SK-N-SH (cell line): ENCODE measurements at regions not wholly inside any gene's neighbourhood (a gene's known extent, or its start where the extent isn't known, plus 50 kb on each side); places are given as distances from the start of the nearest gene placed in this dataset.
A peak's percentile ranks its signal among the peaks of the same experiment; 100 is the strongest.

ENCODE experiments used
- CTCF ChIA-PET: fragments of 300-600, 350-600 bp; formaldehyde crosslinking; extraction: SDS; loops from one replicate; lab custom pipeline; 2021; lab: Yijun Ruan, JAX
- POLR2A ChIA-PET: fragments of 350-600 bp; sonication (Branson Sonifier 250); formaldehyde crosslinking; extraction: SDS; loops from one replicate; lab custom pipeline; 2020; ENCODE audit warnings: antibody characterized with exemption, inconsistent platforms; lab: Yijun Ruan, JAX
- DNase-seq: peaks from one replicate; pipeline ENCODE4 v3.0.0; 2012
- H2AFZ ChIP-seq: fragments of 200-600 bp; sonication (generic); 2 replicates; pipeline ENCODE4 v1.8.1; 2016; ENCODE audit warnings: antibody characterized with exemption, mild to moderate bottlenecking, low read depth
- H3F3A ChIP-seq: fragments of 200-600 bp; sonication (generic); replicated peaks from 2 replicates; pipeline ENCODE3; 2016; ENCODE audit warnings: antibody characterized with exemption, mild to moderate bottlenecking; ENCODE audit not compliant: insufficient read depth
- H3K27ac ChIP-seq, 2 experiments: fragments of 200-500 bp in 1 of 2; fragments of 200-600 bp in 1 of 2; sonication (Bioruptor generic) in 1 of 2; sonication (generic), shearing (Covaris generic) in 1 of 2; 2 replicates each; pipeline versions ENCODE4 v1.5.1 to v1.6.1; 2014 to 2016; ENCODE audit warnings: low read depth in 2 of 2, inconsistent platforms in 1 of 2, low read length in 1 of 2, mild to moderate bottlenecking in 1 of 2, mixed read lengths in 1 of 2
- H3K27me3 ChIP-seq: fragments of 200-600 bp; sonication (generic), shearing (Covaris generic); 2 replicates; pipeline ENCODE4 v1.6.1; 2016; ENCODE audit warnings: mixed run types; ENCODE audit not compliant: insufficient read depth
- H3K36me3 ChIP-seq, 2 experiments: fragments of 200-500 bp in 1 of 2; fragments of 200-600 bp in 1 of 2; sonication (Bioruptor generic) in 1 of 2; sonication (generic) in 1 of 2; replicated peaks in 1 of 2; 2 replicates each; pipeline versions ENCODE3 to v1.5.1; 2014 to 2016; ENCODE audit warnings: low read length in 1 of 2, mild to moderate bottlenecking in 1 of 2; ENCODE audit not compliant: insufficient read depth in 2 of 2, control insufficient read depth in 1 of 2
- H3K4me1 ChIP-seq, 2 experiments: fragments of 200-500 bp in 1 of 2; fragments of 200-600 bp in 1 of 2; sonication (Bioruptor generic) in 1 of 2; sonication (generic), shearing (Covaris generic) in 1 of 2; 2 replicates each; pipeline versions ENCODE4 v1.5.1 to v1.6.1; 2014 to 2016; ENCODE audit warnings: low read depth in 1 of 2, low read length in 1 of 2, mixed run types in 1 of 2; ENCODE audit not compliant: insufficient read depth in 2 of 2, control insufficient read depth in 1 of 2
- H3K4me2 ChIP-seq: fragments of 200-600 bp; sonication (generic), shearing (Covaris generic); 2 replicates; pipeline ENCODE4 v1.6.1; 2017; ENCODE audit warnings: mixed run types
- H3K4me3 ChIP-seq, 2 experiments: fragments of 200-500 bp in 1 of 2; fragments of 200-600 bp in 1 of 2; sonication (Bioruptor generic) in 1 of 2; sonication (generic), shearing (Covaris generic) in 1 of 2; 2 replicates each; pipeline versions ENCODE4 v1.5.1 to v1.8.1; 2014 to 2016; ENCODE audit warnings: low read depth in 2 of 2, inconsistent platforms in 1 of 2, low read length in 1 of 2, mild to moderate bottlenecking in 1 of 2, mixed read lengths in 1 of 2, moderate library complexity in 1 of 2
- H3K79me2 ChIP-seq: fragments of 200-600 bp; sonication (generic); 2 replicates; pipeline ENCODE4 v1.8.1; 2017; ENCODE audit warnings: mild to moderate bottlenecking; ENCODE audit not compliant: insufficient read depth
- H3K9ac ChIP-seq: fragments of 200-600 bp; sonication (generic); 2 replicates; pipeline ENCODE4 v1.6.1; 2017; ENCODE audit warnings: mixed run types
- H3K9me2 ChIP-seq: fragments of 200-600 bp; sonication (generic); 2 replicates; pipeline ENCODE4 v1.6.1; 2017; ENCODE audit warnings: mixed run types
- H3K9me3 ChIP-seq: fragments of 200-600 bp; sonication (generic); 2 replicates; pipeline ENCODE4 v1.6.1; 2017; ENCODE audit warnings: mixed run types, mild to moderate bottlenecking, moderate library complexity
- H4K20me1 ChIP-seq: fragments of 200-600 bp; sonication (generic); 2 replicates; pipeline ENCODE4 v1.6.1; 2017; ENCODE audit warnings: mild to moderate bottlenecking, mixed run types; ENCODE audit not compliant: insufficient read depth
- FOSL2 ChIP-seq: IDR thresholded peaks from 2 replicates; pipeline ENCODE4 v1.4.0; 2012; ENCODE audit warnings: low read depth, mild to moderate bottlenecking, moderate library complexity, borderline replicate concordance
- JUND ChIP-seq: IDR thresholded peaks from 2 replicates; pipeline ENCODE4 v1.4.0; 2012
- NRF1 ChIP-seq: IDR thresholded peaks from 2 replicates; pipeline ENCODE4 v1.6.1; 2012; ENCODE audit warnings: low read depth, mild to moderate bottlenecking, low read length
- REST ChIP-seq: IDR thresholded peaks from 2 replicates; pipeline ENCODE4 v1.6.1; 2012; ENCODE audit warnings: mild to moderate bottlenecking, low read depth, low read length, moderate library complexity
- SIN3A ChIP-seq: IDR thresholded peaks from 2 replicates; pipeline ENCODE4 v1.6.1; 2012; ENCODE audit warnings: low read depth, mild to moderate bottlenecking, low read length, moderate library complexity, borderline replicate concordance
- USF2 ChIP-seq: fragments of 150-350 bp; IDR thresholded peaks from 2 replicates; pipeline ENCODE4 v1.6.1; 2017; ENCODE audit warnings: antibody characterized with exemption, low read length, low read depth, borderline replicate concordance
- WGBS: methylation state at CpG from one replicate; pipeline ENCODE4 v1.1.6; 2017; ENCODE audit warnings: low lambda C conversion rate; 5-methylcytosine and 5-hydroxymethylcytosine counted together
- TF ChIP-seq, protein P1 (sequence below): fragments of 150-350 bp; IDR thresholded peaks from 2 replicates; pipeline ENCODE4 v1.6.1; 2016; ENCODE audit warnings: mild to moderate bottlenecking, low read depth, low read length

- H3K36me3 ChIP-seq, result no peaks in the 10 kb centered on the region
- H3K27ac ChIP-seq, result no peak overlapping the region
- DNase-seq, result no peak
- POLR2A ChIA-PET, result no interaction called here
- TF ChIP-seq, protein P1, sequence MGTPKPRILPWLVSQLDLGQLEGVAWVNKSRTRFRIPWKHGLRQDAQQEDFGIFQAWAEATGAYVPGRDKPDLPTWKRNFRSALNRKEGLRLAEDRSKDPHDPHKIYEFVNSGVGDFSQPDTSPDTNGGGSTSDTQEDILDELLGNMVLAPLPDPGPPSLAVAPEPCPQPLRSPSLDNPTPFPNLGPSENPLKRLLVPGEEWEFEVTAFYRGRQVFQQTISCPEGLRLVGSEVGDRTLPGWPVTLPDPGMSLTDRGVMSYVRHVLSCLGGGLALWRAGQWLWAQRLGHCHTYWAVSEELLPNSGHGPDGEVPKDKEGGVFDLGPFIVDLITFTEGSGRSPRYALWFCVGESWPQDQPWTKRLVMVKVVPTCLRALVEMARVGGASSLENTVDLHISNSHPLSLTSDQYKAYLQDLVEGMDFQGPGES, result no peak
- TF ChIP-seq NRF1, result no peak
- 65% methylated on average over 1 of the region's 1 CpG for WGBS
- H3K9me3 ChIP-seq, result no peaks in the 10 kb centered on the region
- H3K4me3 ChIP-seq, result no peak overlapping the region
- H3K27me3 ChIP-seq, result no peaks in the 10 kb centered on the region
- no peaks in the 10 kb centered on the region for H3K4me1 ChIP-seq
- H3F3A ChIP-seq, result no peaks in the 10 kb centered on the region
- CTCF ChIA-PET, result interaction anchor here (1.2 kb wide), 2 partner anchors 8 to 33 kb away, joined by 3 read pairs; no protein-coding TSS in a partner anchor
- H4K20me1 ChIP-seq, result no peaks in the 10 kb centered on the region
- no peaks in the 10 kb centered on the region for H3K9me2 ChIP-seq
- H3K9ac ChIP-seq, result no peak overlapping the region
- no peak overlapping the region for H2AFZ ChIP-seq
- H3K4me2 ChIP-seq, result no peak overlapping the region
- H3K79me2 ChIP-seq, result no peaks in the 10 kb centered on the region
These were observed 338.0 kb upstream of the KCNH8 start for GRCh38 chr3:18810306-18810661.

DNA sequence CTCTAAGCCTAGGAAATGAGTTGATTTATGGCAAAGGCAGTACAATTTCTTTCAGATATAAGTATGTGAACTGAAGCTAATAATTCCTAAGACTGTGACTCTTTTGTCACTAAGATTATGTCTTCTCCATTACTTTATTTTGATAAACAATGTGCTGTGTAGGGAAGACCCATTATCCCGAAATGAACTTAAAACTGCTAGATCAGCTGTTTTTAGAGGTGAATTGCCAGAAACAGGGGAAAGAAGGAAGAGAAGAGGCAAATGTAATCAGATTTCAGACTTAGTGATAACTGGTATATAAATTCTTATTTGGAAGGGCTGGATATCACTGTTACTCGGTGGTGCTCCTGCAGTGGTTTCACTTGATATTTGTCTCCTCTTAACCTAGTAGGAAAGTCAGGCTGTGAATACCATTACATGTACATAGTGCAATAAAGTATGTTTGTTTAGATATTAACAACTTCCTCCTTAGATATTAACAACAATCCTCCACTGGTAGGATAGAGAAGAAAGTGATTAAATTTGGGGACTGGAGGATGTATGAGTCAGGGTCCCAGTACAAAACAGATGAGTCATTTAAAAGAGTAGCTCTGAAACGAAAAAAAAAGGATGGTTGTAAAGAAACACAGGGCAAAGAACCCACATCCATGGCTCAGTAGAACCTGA lies 338.5 kb upstream of the KCNH8 start:
- no peaks in the 10 kb centered on the region for H3K27me3 ChIP-seq

More for the DNA sequence above, 338.5 kb upstream of the KCNH8 start:
- Histone ChIP-seq H3K4me1 (no peaks in the 10 kb centered on the region), H3K79me2 (no peaks in the 10 kb centered on the region), H4K20me1 (no peaks in the 10 kb centered on the region), H3K9me3 (no peaks in the 10 kb centered on the region), H3K4me2 (no peak overlapping the region), H2AFZ (no peak overlapping the region), H3K9me2 (no peaks in the 10 kb centered on the region), H3K36me3 (no peaks in the 10 kb centered on the region), H3K27ac (no peak overlapping the region), H3F3A (no peaks in the 10 kb centered on the region), H3K4me3 (no peak overlapping the region), H3K9ac (no peak overlapping the region)
- 44% methylated on average over 3 of the region's 3 CpGs for WGBS
- no peak for DNase-seq
- ChIA-PET POLR2A (no interaction called here), CTCF (interaction anchor here (1.2 kb wide), 2 partner anchors 9 to 34 kb away, joined by 3 read pairs; no protein-coding TSS in a partner anchor)
- no peak for TF ChIP-seq USF2
- TF ChIP-seq JUND, result peak; percentile 8; the same call in 1 of the 2 replicates
- no peak for TF ChIP-seq SIN3A
- no peak for TF ChIP-seq REST
- peak; percentile 28; the same call in 1 of the 2 replicates for TF ChIP-seq FOSL2
